Stimulated activated CD8-positive, alpha-beta memory T cell treated with anti-CD3 and anti-CD28 coated beads, Interleukin-4, amount 100 ng/mL, for 4 hours (primary cell): ENCODE measurements at regions not wholly inside any gene's neighbourhood (a gene's known extent, or its start where the extent isn't known, plus 50 kb on each side); places are given as distances from the start of the nearest gene placed in this dataset.

ENCODE experiments used
- DNase-seq, 2 donors: peaks; one replicate each; pipeline ENCODE4 v3.0.0-alpha.2; 2020; ENCODE audit warnings: low read depth in 2 of 2, low spot score in 1 of 2

DNA sequence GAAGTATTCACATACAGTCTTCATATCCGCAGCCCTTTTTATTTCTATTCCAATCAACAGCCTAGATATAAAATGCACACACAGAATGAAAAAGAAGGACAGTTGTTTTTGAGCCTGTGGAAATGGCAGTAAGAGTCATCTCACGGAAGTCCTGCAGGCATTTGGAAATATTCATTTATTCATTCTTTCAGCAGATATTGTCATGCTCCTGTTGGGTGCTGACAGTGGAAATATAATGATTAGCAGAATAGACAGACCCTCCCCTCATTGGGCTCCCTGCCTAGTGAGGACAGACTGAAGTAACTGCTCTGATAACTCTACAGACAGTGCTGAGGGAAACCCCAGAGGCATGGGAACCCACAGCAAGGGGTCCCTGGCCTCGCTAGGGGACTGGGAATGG lies 392.3 kb downstream of the FOXO1 start:
- no peak for DNase-seq

DNA sequence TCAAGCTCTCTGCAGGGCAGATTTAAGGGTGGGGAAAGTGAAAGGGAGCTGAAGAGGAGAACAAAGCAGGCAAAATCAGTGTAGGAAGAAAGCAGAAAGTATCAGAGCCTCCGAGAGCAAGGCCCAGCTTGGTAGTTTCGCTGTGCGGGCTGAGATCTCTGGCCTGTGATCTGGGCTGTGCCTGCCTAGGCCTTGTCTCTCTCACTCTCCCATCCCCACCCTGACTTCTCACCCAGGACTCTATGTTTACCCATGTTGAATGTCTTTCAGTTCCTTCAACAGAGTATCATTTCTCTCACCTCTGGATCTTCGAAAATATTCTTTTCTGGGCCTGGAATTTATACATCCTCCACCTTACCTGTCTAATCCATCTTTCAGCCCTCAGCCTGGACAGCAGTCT lies 391.3 kb downstream of the FOXO1 start:
- no peak for DNase-seq

DNA sequence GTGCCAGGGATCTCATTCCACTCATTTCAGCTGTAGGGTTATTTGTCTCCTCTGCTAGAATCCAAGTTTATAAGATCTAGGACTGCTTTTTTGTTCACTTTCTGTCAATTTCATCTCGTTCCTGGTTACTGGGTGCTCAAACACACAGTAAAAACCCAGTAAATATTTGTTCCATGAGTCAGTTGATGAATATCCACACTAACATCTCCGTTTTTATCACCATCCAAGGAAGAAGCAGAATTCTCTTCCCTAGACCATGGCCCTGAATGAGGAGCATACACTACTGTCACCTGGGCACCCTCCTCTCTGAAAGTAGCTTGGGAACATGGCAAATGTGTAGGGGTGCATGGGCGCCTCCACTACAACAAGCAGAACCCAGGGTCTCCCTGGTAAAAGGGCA lies 390.8 kb downstream of the FOXO1 start:
- no peak for DNase-seq

DNA sequence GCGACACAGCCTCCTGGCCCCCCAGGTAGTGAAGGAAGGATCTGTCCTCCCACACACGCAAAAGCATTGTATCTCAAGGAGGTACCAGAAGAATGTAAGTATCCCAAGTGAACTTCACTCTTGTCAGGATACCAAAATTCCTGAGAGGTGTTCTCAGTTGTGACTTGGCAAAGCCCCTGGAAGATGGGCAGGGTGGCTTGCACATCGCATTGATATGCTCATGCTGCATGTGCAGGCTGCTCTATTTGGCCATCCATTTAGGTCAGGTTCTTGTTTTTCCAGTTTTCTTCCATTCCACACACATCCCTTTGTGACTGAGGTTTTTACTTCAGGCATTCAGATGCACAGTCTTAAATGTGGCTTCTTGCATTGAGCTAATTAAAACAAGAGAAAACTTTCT lies 382.8 kb downstream of the FOXO1 start:
- no peak for DNase-seq

DNA sequence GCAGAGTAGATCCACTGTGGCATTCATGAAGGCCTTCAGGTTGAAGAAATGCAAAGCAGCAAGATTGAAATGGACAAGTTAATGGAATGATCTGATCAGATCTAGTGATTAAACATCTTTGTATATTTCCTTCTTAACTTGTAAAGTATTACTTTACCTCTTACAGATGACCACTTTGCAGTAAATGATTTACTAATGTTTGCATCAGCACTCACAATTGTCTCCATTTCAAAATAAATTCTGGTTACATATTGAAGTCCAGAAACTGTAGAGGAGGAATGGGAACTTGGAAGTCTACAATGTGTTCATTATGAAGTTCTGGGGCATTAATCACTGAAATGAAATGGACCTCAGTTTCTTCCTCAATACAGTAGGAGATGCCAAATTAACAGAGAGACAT lies 380.8 kb downstream of the FOXO1 start:
- no peak for DNase-seq

DNA sequence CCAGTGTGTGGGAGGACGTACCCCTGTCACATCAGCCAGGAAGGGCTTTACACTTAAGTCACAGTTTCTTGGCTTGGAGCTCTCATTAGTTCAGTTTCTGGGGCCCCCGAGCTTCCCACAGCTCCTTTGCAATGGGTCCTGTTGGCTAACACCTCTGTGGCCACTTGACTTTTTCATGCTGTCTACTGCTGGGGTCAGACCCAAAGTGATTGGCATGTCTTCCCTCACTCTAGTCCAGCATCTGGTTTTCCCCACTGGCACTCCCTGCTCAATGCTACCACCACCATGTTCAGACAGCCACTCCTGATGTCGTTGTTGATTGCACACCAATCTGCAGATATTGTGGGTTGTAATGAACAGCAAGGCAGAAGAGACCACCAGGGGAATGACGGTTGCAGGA lies 379.0 kb downstream of the FOXO1 start:
- no peak for DNase-seq

DNA sequence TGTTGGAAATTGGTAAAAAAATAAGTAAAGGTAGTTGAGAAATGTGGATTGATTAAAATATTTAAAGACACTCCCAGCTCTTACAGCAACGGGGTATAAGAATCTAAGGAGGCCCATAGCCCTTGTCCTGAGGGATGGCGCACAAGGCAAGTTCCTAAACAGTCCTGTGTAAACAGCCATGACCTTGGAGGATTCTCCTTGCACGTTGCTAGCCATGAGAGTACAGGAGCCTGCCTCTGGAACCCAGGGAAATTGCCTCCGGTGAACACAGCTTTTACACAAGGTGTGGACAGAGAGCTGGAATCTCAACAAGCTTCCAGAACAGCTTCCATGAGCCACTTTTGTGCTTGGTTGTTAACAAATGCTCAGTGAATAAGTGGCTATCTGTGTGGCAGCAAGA lies 378.2 kb downstream of the FOXO1 start:
- no peak for DNase-seq

DNA sequence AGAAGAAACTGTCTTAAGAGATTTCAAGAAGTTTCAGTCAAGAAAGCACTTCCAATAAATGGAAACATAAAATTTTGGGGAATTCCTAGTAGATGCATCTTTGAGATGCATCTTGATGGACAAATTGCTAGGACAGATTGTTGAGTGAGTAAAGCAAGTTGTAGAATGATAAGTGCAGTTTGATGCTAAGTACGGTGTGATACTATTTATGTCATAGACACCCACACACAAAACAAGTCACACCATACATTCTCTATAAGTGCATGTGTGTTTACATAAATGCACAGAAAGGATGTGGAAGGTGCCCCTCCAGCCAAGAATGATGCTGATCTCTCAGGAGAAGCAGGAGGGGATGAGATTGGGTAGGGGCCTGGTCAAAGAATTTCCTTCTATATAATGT lies 375.7 kb downstream of the FOXO1 start:
- no peak for DNase-seq

DNA sequence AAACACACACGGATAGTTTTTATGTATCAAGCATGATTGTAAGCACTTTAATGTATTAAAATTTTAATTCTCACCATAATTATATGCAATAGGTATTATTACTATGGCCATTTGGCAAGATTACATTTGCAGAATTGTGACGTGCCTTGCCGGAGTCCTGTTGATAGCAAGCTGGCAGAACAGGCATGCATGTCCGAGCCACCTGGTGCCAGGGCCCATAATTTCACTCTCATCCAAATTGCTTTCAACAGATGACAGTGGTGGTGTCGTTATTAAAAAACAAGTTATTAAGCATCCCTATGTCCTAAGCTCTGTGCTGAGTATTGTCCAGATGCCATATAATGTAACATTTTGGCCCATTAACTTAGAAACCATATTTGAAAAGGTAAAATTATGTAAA lies 374.3 kb downstream of the FOXO1 start:
- DNase-seq: no peak

DNA sequence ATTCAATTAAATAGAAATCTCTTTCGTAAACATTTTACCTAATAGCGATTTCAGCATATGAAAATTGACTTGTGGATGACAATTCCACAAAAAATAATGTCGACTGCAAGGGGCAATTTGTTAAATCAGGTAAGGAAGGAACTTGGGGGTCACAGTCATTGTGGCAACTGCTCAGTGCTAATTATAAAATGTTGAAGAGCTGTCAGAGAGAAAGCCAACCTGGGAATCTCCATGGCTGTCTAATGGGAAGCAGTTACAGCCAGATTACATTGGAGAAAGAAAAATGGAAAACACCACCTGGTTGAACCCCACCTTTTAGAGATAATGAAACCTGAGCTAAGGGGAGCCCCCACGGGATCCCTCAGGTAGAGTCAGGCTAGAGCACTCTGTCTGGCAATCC lies 373.9 kb downstream of the FOXO1 start:
- no peak for DNase-seq

DNA sequence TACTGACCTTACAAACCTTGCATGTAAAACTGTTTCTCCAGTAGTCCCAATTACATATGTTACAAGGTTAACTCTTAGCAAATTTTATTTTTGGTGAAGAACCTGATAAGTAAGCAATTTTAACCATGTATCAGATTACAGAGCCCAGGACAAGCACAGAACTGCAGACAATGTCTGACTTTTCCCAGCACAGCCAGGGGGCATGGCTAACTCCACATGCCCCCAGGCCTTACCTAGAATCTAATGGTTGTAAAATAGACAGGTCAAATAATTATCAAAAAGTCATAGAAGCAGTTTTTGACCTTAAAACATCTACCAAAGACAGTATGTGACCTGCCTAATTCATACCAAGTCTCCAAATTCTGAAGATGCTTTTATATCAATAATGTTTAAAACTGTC lies 364.1 kb downstream of the FOXO1 start:
- DNase-seq: no peak

DNA sequence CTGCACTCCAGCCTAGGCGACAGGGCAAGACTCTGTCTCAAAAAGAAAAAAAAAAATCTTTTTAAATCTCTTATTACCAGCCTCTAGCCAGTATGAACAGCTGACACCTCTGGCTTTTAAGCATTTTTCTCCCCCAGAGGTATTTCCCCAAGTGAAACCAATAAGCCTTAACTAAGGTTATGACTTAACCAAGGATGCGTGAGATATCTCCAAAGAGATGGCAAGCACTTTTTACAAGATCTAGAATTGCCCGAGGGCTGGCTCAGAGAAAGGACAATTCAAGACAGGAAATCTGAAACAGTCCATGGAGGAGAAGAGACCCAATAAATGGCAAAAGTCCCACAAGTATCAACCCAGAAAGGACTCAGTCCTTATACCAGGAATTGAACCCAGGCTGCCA lies 362.1 kb downstream of the FOXO1 start:
- DNase-seq: no peak

DNA sequence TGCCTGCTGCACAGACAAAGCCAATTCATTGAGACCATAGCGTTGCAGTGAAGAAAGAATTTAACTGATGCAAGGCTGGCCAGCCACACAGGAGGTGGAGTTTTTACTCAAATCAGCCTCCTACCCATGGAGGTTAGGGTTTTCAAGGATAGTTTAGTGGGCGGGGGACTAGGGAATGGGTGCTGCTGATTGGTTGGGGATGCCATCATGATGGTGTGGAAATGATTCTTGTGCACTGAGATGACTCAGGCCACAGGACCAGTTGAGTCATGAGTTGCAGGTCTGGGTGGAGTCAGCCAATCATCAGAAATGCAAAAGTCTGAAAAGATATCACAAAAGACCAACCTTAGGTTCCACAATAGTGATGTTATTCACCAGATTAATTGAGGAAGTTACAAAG lies 359.6 kb downstream of the FOXO1 start:
- DNase-seq: no peak

DNA sequence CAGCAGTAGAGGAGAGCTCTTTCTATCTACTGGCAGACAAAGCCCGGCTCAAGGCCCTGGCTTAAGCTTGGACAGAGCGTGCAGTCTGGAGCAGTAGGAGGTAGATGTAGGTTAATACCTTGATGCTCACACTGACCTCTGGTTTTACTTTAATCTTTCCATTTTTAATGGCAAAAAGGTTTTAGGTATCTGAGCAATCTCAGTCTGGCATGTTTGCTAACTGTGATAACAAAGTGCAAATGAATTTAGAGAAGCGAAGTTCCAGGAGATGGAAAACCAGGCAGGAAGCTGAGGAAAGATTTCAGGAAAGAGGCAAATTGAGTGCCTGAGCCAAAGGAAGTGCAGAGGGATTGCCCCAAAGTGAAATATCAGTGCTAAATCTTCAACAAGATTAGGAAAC lies 356.6 kb downstream of the FOXO1 start:
- no peak for DNase-seq

DNA sequence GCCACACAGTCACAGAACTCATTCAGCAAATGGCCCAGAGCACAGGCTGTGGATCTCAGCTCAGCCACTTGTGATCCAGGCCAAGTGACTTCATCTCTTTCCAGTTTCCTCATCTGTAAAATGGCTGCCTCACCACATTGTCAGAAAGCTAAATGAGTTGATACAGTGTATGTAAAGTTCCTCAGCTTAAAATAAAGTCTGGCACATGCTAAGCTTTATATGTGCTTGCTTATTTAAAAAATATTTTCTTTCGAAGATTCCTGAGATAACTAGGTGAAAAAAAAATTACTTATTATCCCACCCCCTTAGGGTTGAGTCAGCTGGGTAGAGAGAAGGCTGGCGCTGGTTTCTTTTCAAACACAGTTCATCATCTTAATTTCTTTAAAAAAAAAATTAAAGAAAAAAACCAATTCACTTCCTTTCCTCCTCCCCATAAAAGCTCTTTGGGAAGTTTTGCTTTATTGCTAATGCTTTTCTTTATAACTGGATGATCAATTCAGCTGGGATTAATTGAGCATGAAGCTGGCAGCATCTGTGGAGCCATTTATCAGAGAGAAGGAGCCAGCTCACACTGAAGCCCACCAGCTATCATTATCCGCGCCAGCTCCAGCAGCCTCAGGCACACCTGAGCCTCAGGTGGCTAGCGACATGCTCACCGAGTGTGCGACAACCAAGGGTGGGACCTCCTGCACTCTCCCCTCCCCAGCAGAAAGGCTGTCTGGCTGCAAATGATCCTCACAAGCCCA lies 354.9 kb downstream of the FOXO1 start:
- no peak for DNase-seq

DNA sequence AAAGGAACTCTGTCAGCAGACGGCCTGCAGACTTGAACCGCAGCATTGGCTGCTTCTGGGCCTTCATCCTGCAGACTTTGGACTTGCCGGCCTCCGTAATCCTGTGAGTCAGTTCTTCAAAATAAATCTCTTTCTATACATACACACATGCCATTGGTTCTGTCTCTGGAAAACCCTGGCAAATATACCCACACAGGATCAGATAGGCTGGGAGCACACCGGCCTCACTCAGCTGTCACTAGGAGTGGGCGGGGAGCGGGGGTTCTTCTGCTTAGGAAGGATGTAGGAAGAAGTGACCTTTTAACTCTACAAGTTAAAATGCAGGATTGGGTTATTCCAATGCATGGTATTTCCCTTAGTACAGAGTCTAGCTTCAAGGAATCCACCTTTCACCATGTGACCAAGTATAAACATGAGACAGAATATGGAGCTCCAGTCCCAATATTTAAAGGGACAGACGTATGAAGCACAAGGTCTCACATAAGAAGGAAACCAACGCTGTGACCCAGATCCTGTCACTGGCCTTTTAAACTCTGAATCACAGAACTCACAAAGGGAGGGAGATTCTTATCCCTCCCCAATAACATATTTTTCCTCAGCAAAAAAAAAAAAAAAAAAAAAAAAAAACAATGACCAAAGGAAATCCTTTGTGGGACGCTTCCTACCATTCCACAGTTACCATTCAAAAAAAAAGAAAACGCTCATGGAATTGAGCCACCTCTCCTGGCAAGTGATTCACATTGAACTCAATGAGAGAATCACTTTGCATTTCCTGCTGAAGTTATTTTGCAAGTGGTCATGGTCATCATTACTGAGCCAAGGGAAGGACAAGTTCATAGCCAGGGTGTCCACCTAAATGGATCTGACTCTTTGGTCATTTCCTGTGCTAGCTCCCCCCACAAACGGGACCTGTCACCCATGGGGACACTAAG lies 352.9 kb downstream of the FOXO1 start:
- no peak for DNase-seq

DNA sequence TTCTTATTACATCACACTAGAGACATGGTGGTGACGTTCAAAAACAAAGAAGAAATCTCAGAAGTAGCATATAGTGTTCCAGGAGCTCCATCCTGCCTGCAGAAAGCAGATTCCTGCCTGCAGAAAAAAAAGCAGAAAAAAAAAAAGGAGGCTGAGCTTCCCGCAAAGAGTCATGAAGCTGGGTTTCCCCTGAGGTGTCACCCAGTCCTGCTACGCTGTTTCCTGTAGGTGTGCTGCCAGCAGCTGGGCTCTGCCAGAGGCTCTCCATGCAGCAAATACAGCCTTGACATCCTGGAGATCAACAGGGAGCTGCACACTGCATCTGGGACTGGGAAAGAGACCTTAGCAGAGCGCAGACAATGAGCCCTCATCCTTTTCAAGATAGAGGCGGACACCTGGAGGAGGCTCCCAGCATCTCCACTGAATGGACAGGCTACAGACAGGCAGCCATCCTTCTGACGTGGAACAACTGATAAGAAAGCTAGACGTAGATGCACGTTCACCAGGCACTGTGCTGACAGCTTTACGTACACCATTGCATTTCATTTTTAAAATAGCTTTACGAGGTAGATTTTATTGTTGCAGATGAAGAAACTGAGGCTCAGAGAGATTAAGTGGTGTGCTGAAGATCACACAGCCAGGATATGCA lies 350.9 kb downstream of the FOXO1 start:
- DNase-seq: peak; percentile 14

DNA sequence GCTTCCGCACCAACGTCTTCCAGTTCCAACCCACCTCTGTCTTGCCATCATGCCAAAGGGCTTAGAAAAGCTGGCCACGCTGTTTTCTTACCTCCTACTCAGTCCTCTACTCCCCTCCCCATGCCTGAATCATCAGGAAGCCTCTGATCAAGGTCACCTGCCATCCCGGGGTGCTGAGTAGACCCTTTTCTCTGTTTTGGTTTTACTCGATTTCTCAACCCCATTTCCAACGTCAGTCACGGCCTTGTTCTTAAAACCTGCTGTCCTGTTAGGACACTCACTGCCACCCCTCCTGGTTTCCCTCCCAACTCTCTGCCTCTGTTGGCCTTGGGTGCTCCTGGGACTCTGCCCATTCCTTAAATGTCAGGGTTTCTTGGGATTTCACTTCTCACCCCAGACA lies 350.1 kb downstream of the FOXO1 start:
- no peak for DNase-seq

DNA sequence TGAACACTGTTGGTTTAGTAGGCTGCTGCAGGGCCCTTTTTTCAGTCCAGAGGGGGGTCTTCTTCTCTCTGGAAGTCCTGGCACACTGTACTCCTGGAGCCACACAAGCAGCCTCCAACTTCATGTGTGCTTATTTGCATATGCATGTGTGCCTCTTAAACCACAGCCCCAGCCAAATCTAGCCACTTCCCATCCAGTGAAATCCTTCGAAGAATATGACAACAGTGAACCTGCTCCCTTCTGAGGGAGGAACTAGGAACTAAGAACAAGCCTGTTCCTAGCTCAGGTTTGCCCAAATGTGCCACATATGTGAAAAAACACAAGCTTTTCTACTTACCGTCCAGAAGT lies 348.5 kb downstream of the FOXO1 start:
- no peak for DNase-seq

DNA sequence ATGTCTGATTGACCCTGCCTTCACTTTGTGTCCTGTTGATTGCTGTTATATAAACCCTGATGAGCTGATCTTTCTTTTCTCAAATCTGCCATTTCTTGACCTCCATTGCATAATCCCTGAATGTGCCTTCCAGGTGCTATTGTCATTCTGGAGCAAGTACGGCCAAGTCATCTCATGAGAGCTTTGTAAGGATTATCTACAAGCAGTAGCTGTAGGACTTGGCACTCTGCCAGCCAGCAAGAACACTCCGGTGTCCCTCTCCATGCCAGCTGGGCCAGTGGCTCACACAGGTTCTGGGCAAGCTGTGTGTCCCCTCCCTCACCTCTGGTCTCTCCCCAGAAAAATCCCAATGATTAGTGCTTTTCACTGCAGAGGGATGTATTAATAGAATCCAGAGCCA lies 348.1 kb downstream of the FOXO1 start:
- DNase-seq: no peak

DNA sequence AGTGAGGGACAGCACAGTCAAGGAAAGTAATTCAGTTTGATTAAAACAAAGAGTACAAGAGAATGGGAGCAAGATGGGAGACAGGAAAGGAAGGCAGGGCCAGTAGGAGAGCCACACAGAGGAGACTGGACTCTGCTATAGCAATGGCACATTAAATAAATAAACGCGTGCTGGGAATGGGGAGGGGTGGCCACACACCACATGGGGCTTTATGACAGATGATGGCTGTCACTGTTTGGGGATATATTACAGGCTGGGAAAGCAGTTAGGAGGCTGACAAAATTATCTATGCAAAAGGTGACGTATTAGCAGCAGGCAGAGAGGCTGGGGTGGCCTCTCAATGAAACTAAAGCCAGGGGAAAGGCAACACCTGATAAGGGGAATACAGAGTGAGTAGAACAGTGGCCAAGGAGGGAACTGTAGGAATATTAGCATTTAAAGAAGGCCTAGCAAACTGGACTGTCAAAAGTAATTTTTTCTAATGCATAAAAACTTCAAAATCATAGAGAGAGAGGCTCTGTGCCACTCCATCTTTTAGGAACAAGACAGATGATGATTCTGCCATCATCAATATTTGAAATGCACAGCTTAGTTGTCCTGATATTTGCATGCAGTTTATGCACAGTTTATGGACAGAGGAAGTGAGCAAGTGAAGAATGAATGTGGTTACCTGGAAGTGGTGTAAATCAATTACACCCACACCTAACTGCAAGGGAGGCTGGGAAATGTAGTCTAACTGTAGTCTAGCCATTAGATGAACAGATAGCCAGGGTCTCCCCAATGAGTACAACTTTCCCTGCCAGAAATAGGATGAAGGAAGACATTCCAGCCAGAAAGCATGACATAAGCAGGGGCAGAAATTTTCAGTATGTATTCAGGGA lies 346.5 kb downstream of the FOXO1 start:
- DNase-seq: no peak
